ENCODE measurements at regions not wholly inside any gene's neighbourhood (a gene's known extent, or its start where the extent isn't known, plus 50 kb on each side); places are given as distances from the start of the nearest gene placed in this dataset.
"Not testable (repeated sequence)": the region's sequence is repeated elsewhere in the genome, so short reads cannot be mapped to it uniquely, and the experiment has no call there.

DNA sequence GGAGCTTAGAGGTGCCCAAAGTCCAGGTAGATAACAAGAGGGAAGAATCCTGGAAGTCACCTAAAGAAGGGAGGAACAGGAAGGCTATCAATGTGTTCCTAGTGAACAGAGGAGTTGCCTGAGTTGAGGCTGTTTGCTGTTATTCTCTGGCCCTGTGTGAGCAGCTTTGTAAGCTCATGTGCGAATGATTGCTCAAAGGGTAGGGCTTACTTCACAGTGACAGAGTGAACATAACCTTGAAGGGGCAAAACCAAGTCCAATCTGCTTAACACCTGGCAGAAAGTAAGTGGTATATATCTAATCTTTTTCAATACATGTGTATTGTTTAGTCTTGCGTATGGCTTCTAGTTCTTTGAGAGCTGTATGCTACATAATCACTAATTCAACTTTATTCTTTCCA, 1153.6 kb downstream of the TUSC7 start:
- no peaks in the 10 kb centered on the region for H3K36me3 ChIP-seq
- 96 to 98% methylated on average over 2 of the region's 2 CpGs for WGBS, 2 donors
- no peaks in the 10 kb centered on the region for H3K9me3 ChIP-seq
- no peak for DNase-seq
- H3K4me1 ChIP-seq = no peaks in the 10 kb centered on the region
- H3K27me3 ChIP-seq = no peaks in the 10 kb centered on the region
- no peak overlapping the region for H3K4me3 ChIP-seq (replicated peaks in 1 of 3)
- intact Hi-C loops (cut with DNase I) = no loop called here
- H3K27ac ChIP-seq = no peak overlapping the region
- TF ChIP-seq, protein P1, sequence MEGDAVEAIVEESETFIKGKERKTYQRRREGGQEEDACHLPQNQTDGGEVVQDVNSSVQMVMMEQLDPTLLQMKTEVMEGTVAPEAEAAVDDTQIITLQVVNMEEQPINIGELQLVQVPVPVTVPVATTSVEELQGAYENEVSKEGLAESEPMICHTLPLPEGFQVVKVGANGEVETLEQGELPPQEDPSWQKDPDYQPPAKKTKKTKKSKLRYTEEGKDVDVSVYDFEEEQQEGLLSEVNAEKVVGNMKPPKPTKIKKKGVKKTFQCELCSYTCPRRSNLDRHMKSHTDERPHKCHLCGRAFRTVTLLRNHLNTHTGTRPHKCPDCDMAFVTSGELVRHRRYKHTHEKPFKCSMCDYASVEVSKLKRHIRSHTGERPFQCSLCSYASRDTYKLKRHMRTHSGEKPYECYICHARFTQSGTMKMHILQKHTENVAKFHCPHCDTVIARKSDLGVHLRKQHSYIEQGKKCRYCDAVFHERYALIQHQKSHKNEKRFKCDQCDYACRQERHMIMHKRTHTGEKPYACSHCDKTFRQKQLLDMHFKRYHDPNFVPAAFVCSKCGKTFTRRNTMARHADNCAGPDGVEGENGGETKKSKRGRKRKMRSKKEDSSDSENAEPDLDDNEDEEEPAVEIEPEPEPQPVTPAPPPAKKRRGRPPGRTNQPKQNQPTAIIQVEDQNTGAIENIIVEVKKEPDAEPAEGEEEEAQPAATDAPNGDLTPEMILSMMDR (IDR thresholded peaks at IDR 0.05) = no peak
- no peak for TF ChIP-seq POLR2A (IDR thresholded peaks at IDR 0.05)

DNA sequence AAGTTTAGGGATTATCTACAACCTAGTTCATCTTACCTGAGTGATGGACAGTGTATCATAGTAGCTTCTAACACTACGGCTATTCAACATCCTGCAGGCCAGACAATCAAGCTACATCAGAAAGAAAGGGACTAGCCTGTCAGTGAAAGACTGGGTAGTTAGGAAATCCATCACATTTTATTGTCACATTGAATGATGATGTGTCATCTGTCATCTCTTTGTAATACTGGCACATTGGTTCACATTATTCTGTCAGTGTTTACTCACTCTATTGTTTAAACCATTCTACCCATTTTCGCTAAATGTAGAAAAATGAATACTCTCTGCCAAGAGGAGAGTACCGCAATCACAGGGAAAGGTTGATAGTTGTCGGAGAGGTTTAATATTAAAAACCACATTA, 1155.8 kb downstream of the TUSC7 start:
- Histone ChIP-seq H3K4me1 (no peaks in the 10 kb centered on the region), H3K36me3 (no peaks in the 10 kb centered on the region), H3K4me3 (replicated peaks in 1 of 3) (no peak overlapping the region), H3K27ac (no peak overlapping the region), H3K9me3 (no peaks in the 10 kb centered on the region), H3K27me3 (no peaks in the 10 kb centered on the region)
- intact Hi-C loops (cut with DNase I) = no loop called here
- no peak for DNase-seq
- TF ChIP-seq, protein P1 (IDR thresholded peaks at IDR 0.05) = no peak
- TF ChIP-seq POLR2A (IDR thresholded peaks at IDR 0.05) = no peak
- 93 to 96% methylated on average over 4 of the region's 4 CpGs for WGBS, 2 donors

DNA sequence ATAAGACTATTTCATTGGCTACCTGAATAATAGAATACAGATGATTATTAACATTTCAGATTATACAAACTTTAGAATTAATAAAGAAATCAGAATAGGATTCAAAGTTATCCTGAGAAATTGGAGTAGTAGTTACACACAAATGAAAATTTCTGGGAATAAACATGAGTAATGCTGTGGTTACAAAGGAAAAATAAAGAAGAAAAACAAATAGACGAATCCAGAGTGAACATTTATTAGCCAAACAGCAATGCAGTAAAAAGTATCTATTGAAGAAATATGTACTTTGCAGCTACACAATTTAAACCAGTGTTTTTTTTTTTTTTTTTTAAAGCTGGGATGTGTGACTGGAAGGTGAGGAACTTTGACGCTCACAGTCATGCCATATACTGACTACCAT, 1159.2 kb downstream of the TUSC7 start:
- Histone ChIP-seq H3K9me3 (no peaks in the 10 kb centered on the region), H3K27me3 (no peaks in the 10 kb centered on the region), H3K4me3 (replicated peaks in 1 of 3) (no peak overlapping the region), H3K4me1 (no peaks in the 10 kb centered on the region), H3K36me3 (no peaks in the 10 kb centered on the region), H3K27ac (no peak overlapping the region)
- 81 to 84% methylated on average over 2 of the region's 2 CpGs for WGBS, 2 donors
- TF ChIP-seq, protein P1 (IDR thresholded peaks at IDR 0.05) = no peak
- TF ChIP-seq POLR2A (IDR thresholded peaks at IDR 0.05) = no peak
- intact Hi-C loops (cut with DNase I) = no loop called here
- no peak for DNase-seq

DNA sequence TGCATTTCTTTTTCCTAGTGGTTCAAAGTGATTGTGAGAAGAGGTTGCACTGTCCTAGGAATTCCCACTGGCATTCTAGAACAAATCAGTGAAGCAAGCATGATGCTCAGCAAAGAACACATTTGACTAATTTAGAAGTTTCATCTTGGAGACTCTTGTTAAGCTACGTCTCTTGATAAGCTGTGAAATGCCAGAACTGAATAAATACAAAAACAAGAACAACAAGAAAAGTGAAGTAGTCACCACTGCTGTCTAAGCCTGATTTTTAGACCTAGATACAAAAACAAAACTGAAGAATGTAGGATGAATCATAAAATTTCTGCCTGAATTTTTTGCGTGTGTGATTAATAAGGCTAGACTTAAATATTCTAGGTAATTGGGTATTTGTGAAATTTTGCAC, 1162.4 kb downstream of the TUSC7 start:
- Histone ChIP-seq H3K9me3 (no peaks in the 10 kb centered on the region), H3K4me3 (replicated peaks in 1 of 3) (no peak overlapping the region), H3K36me3 (no peaks in the 10 kb centered on the region), H3K4me1 (no peaks in the 10 kb centered on the region), H3K27ac (no peak overlapping the region), H3K27me3 (no peaks in the 10 kb centered on the region)
- WGBS, 2 donors = 72 to 73% methylated on average over 2 of the region's 2 CpGs
- intact Hi-C loops (cut with DNase I) = no loop called here
- no peak for TF ChIP-seq POLR2A (IDR thresholded peaks at IDR 0.05)
- TF ChIP-seq, protein P1 (IDR thresholded peaks at IDR 0.05) = no peak
- no peak for DNase-seq

DNA sequence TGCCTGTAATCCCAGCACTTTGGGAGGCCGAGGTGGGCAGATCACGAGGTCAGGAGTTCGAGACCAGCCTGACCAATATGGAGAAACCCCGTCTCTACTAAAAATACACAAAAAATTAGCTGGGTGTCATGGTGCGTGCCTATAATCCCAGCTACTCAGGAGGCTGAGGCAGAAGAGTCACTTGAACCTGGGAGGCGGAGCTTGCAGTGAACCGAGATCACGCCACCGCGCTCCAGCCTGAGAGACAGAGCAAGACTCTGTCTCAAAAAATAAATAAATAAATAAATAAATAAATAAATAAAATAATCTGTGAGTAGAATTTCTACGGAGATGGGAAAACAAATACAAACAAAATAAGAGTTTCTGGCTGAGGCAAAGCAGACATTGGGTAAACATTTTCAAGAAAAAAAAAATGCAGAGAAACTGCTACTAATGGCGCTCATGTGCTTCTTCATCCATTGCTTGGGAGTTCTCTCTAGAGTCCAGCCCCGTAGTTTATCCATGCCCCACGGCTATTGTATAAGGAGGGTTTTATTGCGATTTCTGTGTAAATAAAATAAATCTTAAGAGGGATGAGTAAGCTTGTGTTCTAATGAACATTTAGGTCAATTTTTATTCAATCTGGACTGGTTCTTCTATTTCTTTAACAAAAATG, 1161.9 kb downstream of the IGSF11 start:
- intact Hi-C loops (cut with DNase I); DNase-seq: not testable (repeated sequence)
- WGBS, 2 donors = 84 to 85% methylated on average over 15 of the region's 15 CpGs

DNA sequence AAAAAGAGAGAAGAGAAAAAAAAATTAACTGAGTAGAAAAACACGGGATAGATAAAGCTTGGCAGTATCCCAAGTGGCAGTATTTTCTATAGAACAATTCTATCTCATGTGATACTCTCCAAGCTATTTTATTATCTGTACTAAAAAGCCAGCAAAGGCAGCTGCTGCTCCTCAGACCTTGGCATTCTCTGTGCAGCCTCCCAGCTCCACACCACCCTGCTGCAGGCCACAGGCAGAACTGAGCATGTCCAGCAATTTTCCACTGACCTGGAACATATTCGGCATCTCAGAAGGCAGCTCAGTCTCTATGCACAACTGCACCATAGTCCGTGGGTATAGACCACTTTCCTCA, 1161.4 kb downstream of the IGSF11 start:
- WGBS, 2 donors = 42 to 69% methylated on average over 3 of the region's 3 CpGs
- peak in 1 of 2 donors; percentile 1 for DNase-seq

More for the DNA sequence above, 1161.9 kb downstream of the IGSF11 start:
- H3K27me3 ChIP-seq; H3K9me3 ChIP-seq; H3K27ac ChIP-seq; H3K36me3 ChIP-seq; H3K4me3 ChIP-seq (replicated peaks in 1 of 3); H3K4me1 ChIP-seq: not testable (repeated sequence)

More for the DNA sequence above, 1161.4 kb downstream of the IGSF11 start:
- intact Hi-C loops (cut with DNase I) = no loop called here
- TF ChIP-seq, protein P1 (IDR thresholded peaks at IDR 0.05) = no peak
- TF ChIP-seq POLR2A (IDR thresholded peaks at IDR 0.05) = no peak
- H3K27ac ChIP-seq = no peak overlapping the region
- no peaks in the 10 kb centered on the region for H3K9me3 ChIP-seq
- H3K4me1 ChIP-seq = no peaks in the 10 kb centered on the region
- no peaks in the 10 kb centered on the region for H3K36me3 ChIP-seq
- H3K4me3 ChIP-seq (replicated peaks in 1 of 3) = no peak overlapping the region
- H3K27me3 ChIP-seq = no peaks in the 10 kb centered on the region

Data from thyroid gland (tissue), 4 donors.